SK-N-SH treated with all-trans-retinoic acid at 6 μM for 48 hours (cell line): ENCODE measurements at regions not wholly inside any gene's neighbourhood (a gene's known extent, or its start where the extent isn't known, plus 50 kb on each side); places are given as distances from the start of the nearest gene placed in this dataset.

Experiments
- ATAC-seq: fragments of 200-7000 bp; cut with Tn5 transposase; 3 replicates; pipeline ENCODE4 v1.9.1; 2020; ENCODE audit warnings: mild to moderate bottlenecking, moderate library complexity
- ARNTL ChIP-seq: fragments of 450-650 bp; formaldehyde crosslinking; IDR thresholded peaks from 2 replicates; pipeline ENCODE4 v1.5.0; 2020; ENCODE audit warnings: low read depth, mild to moderate bottlenecking, moderate library complexity, borderline replicate concordance
- BACH2 ChIP-seq: fragments of 250-450 bp; sonication (Bioruptor Pico); IDR thresholded peaks from 2 replicates; pipeline ENCODE4 v1.9.0; 2021; ENCODE audit warnings: mild to moderate bottlenecking, borderline replicate concordance
- CREB5 ChIP-seq: fragments of 250-450 bp; sonication (Bioruptor Pico); IDR thresholded peaks from 2 replicates; pipeline ENCODE4 v1.5.1; 2020; ENCODE audit warnings: low read depth, mild to moderate bottlenecking, moderate library complexity
- CSRNP3 ChIP-seq: fragments of 250-450 bp; sonication (Bioruptor Pico); IDR thresholded peaks from 2 replicates; pipeline ENCODE4 v1.5.1; 2021; ENCODE audit warnings: mild to moderate bottlenecking, moderate library complexity
- ESRRG ChIP-seq: fragments of 250-450 bp; sonication (Bioruptor Pico); IDR thresholded peaks from 2 replicates; pipeline ENCODE4 v1.6.1; 2021; ENCODE audit warnings: mild to moderate bottlenecking
- GLIS3 ChIP-seq: fragments of 250-450 bp; sonication (Bioruptor Pico); IDR thresholded peaks from 2 replicates; pipeline ENCODE4 v1.5.0; 2020; ENCODE audit warnings: mild to moderate bottlenecking, moderate library complexity
- ISL1 ChIP-seq: fragments of 250-450 bp; sonication (Bioruptor Pico); IDR thresholded peaks from 2 replicates; pipeline ENCODE4 v2.1.2; 2022; ENCODE audit warnings: mild to moderate bottlenecking, moderate library complexity
- OSR1 ChIP-seq: fragments of 250-450 bp; sonication (Bioruptor Pico); IDR thresholded peaks from 2 replicates; pipeline ENCODE4 v1.8.0; 2022; ENCODE audit warnings: moderate library complexity, mild to moderate bottlenecking, inconsistent platforms
- PATZ1 ChIP-seq: fragments of 250-450 bp; sonication (Bioruptor Pico); IDR thresholded peaks from 2 replicates; pipeline ENCODE4 v1.8.0; 2020; ENCODE audit warnings: mild to moderate bottlenecking, moderate library complexity, borderline replicate concordance
- POU6F1 ChIP-seq: fragments of 250-450 bp; sonication (Bioruptor Pico); IDR thresholded peaks from 2 replicates; pipeline ENCODE4 v1.8.0; 2021; ENCODE audit warnings: low read depth, mild to moderate bottlenecking, moderate library complexity, borderline replicate concordance
- PPARA ChIP-seq: fragments of 250-450 bp; sonication (Bioruptor Pico); IDR thresholded peaks from 2 replicates; pipeline ENCODE4 v1.5.0; 2020; ENCODE audit warnings: mild to moderate bottlenecking, borderline replicate concordance
- RARB ChIP-seq: fragments of 250-450 bp; sonication (Bioruptor Pico); IDR thresholded peaks from 2 replicates; pipeline ENCODE4 v1.8.0; 2021; ENCODE audit warnings: mild to moderate bottlenecking, moderate library complexity
- SNAI2 ChIP-seq: fragments of 250-450 bp; sonication (Bioruptor Pico); IDR thresholded peaks from 2 replicates; pipeline ENCODE4 v1.5.0; 2020; ENCODE audit warnings: mild to moderate bottlenecking, moderate library complexity
- TCF4 ChIP-seq: fragments of 250-450 bp; sonication (Bioruptor Pico); IDR thresholded peaks from 2 replicates; pipeline ENCODE4 v1.8.0; 2021; ENCODE audit warnings: mild to moderate bottlenecking, moderate library complexity, borderline replicate concordance
- TOX ChIP-seq: fragments of 250-450 bp; sonication (Bioruptor Pico); IDR thresholded peaks from 2 replicates; pipeline ENCODE4 v1.8.0; 2021; ENCODE audit warnings: mild to moderate bottlenecking, moderate library complexity, borderline replicate concordance
- TSHZ2 ChIP-seq: fragments of 250-450 bp; sonication (Bioruptor Pico); IDR thresholded peaks from 2 replicates; pipeline ENCODE4 v1.5.0; 2020; ENCODE audit warnings: mild to moderate bottlenecking, moderate library complexity
- ZC3H10 ChIP-seq: fragments of 250-450 bp; sonication (Bioruptor Pico); IDR thresholded peaks from 2 replicates; pipeline ENCODE4 v1.5.1; 2021; ENCODE audit warnings: mild to moderate bottlenecking, moderate library complexity
- ZFP3 ChIP-seq: fragments of 250-450 bp; sonication (Bioruptor Pico); IDR thresholded peaks from 2 replicates; pipeline ENCODE4 v1.5.0; 2020; ENCODE audit warnings: mild to moderate bottlenecking, moderate library complexity
- ZFP30 ChIP-seq: fragments of 450-650 bp; formaldehyde crosslinking; IDR thresholded peaks from 2 replicates; pipeline ENCODE4 v1.5.0; 2022; ENCODE audit warnings: mild to moderate bottlenecking, moderate library complexity
- ZNF565 ChIP-seq: fragments of 450-650 bp; formaldehyde crosslinking; conservative IDR thresholded peaks from 2 replicates; pipeline ENCODE4 v1.5.0; 2020; ENCODE audit warnings: low read depth, mild to moderate bottlenecking, moderate library complexity
- ZNF70 ChIP-seq: fragments of 450-650 bp; formaldehyde crosslinking; IDR thresholded peaks from 2 replicates; pipeline ENCODE4 v1.5.0; 2020; ENCODE audit warnings: mild to moderate bottlenecking, moderate library complexity
- ZNF8 ChIP-seq: fragments of 450-650 bp; formaldehyde crosslinking; IDR thresholded peaks from 2 replicates; pipeline ENCODE4 v1.5.0; 2020; ENCODE audit warnings: mild to moderate bottlenecking, moderate library complexity

- ATAC-seq = no peak
- TF ChIP-seq GLIS3 (CRISPR knock-in tag) (no peak), ZFP30 (CRISPR knock-in tag) (no peak), ZFP3 (CRISPR knock-in tag) (no peak), ARNTL (CRISPR knock-in tag) (no peak), ISL1 (no peak), OSR1 (CRISPR knock-in tag) (no peak), CSRNP3 (CRISPR knock-in tag) (no peak), SNAI2 (CRISPR knock-in tag) (no peak), ZNF565 (no peak), TSHZ2 (no peak), TCF4 (no peak), CREB5 (no peak), ZNF70 (CRISPR knock-in tag) (no peak), PPARA (no peak), BACH2 (CRISPR knock-in tag) (no peak), ZNF8 (CRISPR knock-in tag) (no peak), TOX (CRISPR knock-in tag) (no peak), ESRRG (CRISPR knock-in tag) (no peak), POU6F1 (CRISPR knock-in tag) (no peak)
Measured at GRCh38 chr11:111439901-111440300, 60.8 kb upstream of the POU2AF1 start.

- no peak for TF ChIP-seq ZNF70 (CRISPR knock-in tag)
- no peak for TF ChIP-seq RARB (CRISPR knock-in tag)
- TF ChIP-seq ZNF565 = no peak
- no peak for TF ChIP-seq TCF4
- TF ChIP-seq ZNF8 (CRISPR knock-in tag) = no peak
- TF ChIP-seq ZFP3 (CRISPR knock-in tag) = no peak
- TF ChIP-seq ZC3H10 = no peak
- no peak for TF ChIP-seq PPARA
- TF ChIP-seq CREB5 = no peak
- TF ChIP-seq ZFP30 (CRISPR knock-in tag) = no peak
- TF ChIP-seq PATZ1 (CRISPR knock-in tag) = no peak
- TF ChIP-seq TOX (CRISPR knock-in tag) = no peak
- no peak for TF ChIP-seq ARNTL (CRISPR knock-in tag)
- no peak for ATAC-seq
Measured at GRCh38 chr11:111438846-111439520, 59.9 kb upstream of the POU2AF1 start.
